ENCODE measurements at regions not wholly inside any gene's neighbourhood (a gene's known extent, or its start where the extent isn't known, plus 50 kb on each side); places are given as distances from the start of the nearest gene placed in this dataset.

GRCh38 chrX:8305350-8305749 is 134.3 kb upstream of the VCX2 start:
- ATAC-seq (ENCODE audit: insufficient read depth, low FRiP score) (no peak), DNase-seq (no peak)
- H3K9ac ChIP-seq (ENCODE audit: insufficient read depth in 1 of 2, low read length in 2 of 2), result no peak overlapping the region
- no peak overlapping the region for H3K27ac ChIP-seq (ENCODE audit: low read depth in 1 of 2, low read length in 1 of 2)
- H3K9me3 ChIP-seq (ENCODE audit: control insufficient read depth in 4 of 4, insufficient read depth in 3 of 4, low read length in 3 of 4), result peaks cover 0 to 2% (median 0%) of the 10 kb centered on the region in 4 donors
- H3K36me3 ChIP-seq (ENCODE audit: control insufficient read depth in 4 of 4, insufficient read depth in 4 of 4, low read length in 4 of 4), result no peaks in the 10 kb centered on the region
- no peak overlapping the region for H3K4me3 ChIP-seq
- peaks cover 0 to 5% (median 0%) of the 10 kb centered on the region in 3 donors for H3K27me3 ChIP-seq (ENCODE audit: control insufficient read depth in 3 of 3, insufficient read depth in 3 of 3, low read length in 2 of 3)
- H3K4me1 ChIP-seq (ENCODE audit: control insufficient read depth in 5 of 5, insufficient read depth in 5 of 5, low read length in 5 of 5), result no peaks in the 10 kb centered on the region
- 86 to 88% methylated on average over 9 of the region's 9 CpGs for WGBS, 2 donors
- no peak for TF ChIP-seq CTCF (IDR thresholded peaks at IDR 0.05; ENCODE audit: control extremely low read depth, extremely low read depth)

- Histone ChIP-seq H3K36me3 (ENCODE audit: control insufficient read depth in 4 of 4, insufficient read depth in 4 of 4, low read length in 4 of 4) (no peaks in the 10 kb centered on the region), H3K9ac (ENCODE audit: insufficient read depth in 1 of 2, low read length in 2 of 2) (no peak overlapping the region), H3K27ac (ENCODE audit: low read depth in 1 of 2, low read length in 1 of 2) (no peak overlapping the region), H3K4me1 (ENCODE audit: control insufficient read depth in 5 of 5, insufficient read depth in 5 of 5, low read length in 5 of 5) (no peaks in the 10 kb centered on the region), H3K9me3 (ENCODE audit: control insufficient read depth in 4 of 4, insufficient read depth in 3 of 4, low read length in 3 of 4) (peaks cover 0 to 2% (median 0%) of the 10 kb centered on the region in 4 donors), H3K27me3 (ENCODE audit: control insufficient read depth in 3 of 3, insufficient read depth in 3 of 3, low read length in 2 of 3) (peaks cover 0 to 5% (median 0%) of the 10 kb centered on the region in 3 donors), H3K4me3 (no peak overlapping the region)
- no peak for ATAC-seq (ENCODE audit: insufficient read depth, low FRiP score)
- no peak for DNase-seq
- WGBS, 2 donors, result 88 to 96% methylated on average over 4 of the region's 4 CpGs
- no peak for TF ChIP-seq CTCF (IDR thresholded peaks at IDR 0.05; ENCODE audit: control extremely low read depth, extremely low read depth)
Observed at GRCh38 chrX:8306291-8306925, 135.3 kb upstream of the VCX2 start.

GRCh38 chrX:8310409-8310808 is 139.3 kb upstream of the VCX2 start:
- H3K36me3 ChIP-seq (ENCODE audit: control insufficient read depth in 4 of 4, insufficient read depth in 4 of 4, low read length in 4 of 4), result no peaks in the 10 kb centered on the region
- no peak overlapping the region for H3K9ac ChIP-seq (ENCODE audit: insufficient read depth in 1 of 2, low read length in 2 of 2)
- no peak for TF ChIP-seq CTCF (IDR thresholded peaks at IDR 0.05; ENCODE audit: control extremely low read depth, extremely low read depth)
- peaks cover 0 to 4% (median under 1%) of the 10 kb centered on the region in 4 donors for H3K9me3 ChIP-seq (ENCODE audit: control insufficient read depth in 4 of 4, insufficient read depth in 3 of 4, low read length in 3 of 4)
- DNase-seq (peak in 1 of 3 donors; percentile 27), ATAC-seq (ENCODE audit: insufficient read depth, low FRiP score) (no peak)
- peaks cover 0 to 7% (median 0%) of the 10 kb centered on the region in 3 donors for H3K27me3 ChIP-seq (ENCODE audit: control insufficient read depth in 3 of 3, insufficient read depth in 3 of 3, low read length in 2 of 3)
- 83 to 85% methylated on average over 5 of the region's 5 CpGs for WGBS, 2 donors
- H3K27ac ChIP-seq (ENCODE audit: low read depth in 1 of 2, low read length in 1 of 2), result no peak overlapping the region
- H3K4me3 ChIP-seq, result no peak overlapping the region
- no peaks in the 10 kb centered on the region for H3K4me1 ChIP-seq (ENCODE audit: control insufficient read depth in 5 of 5, insufficient read depth in 5 of 5, low read length in 5 of 5)

- WGBS, 2 donors, result 81 to 87% methylated on average over 5 of the region's 5 CpGs
- ATAC-seq (ENCODE audit: insufficient read depth, low FRiP score), result no peak
- Histone ChIP-seq H3K27me3 (ENCODE audit: control insufficient read depth in 3 of 3, insufficient read depth in 3 of 3, low read length in 2 of 3) (peaks cover 0 to 23% (median 3%) of the 10 kb centered on the region in 3 donors), H3K36me3 (ENCODE audit: control insufficient read depth in 4 of 4, insufficient read depth in 4 of 4, low read length in 4 of 4) (no peaks in the 10 kb centered on the region), H3K4me3 (no peak overlapping the region), H3K9ac (ENCODE audit: insufficient read depth in 1 of 2, low read length in 2 of 2) (no peak overlapping the region), H3K9me3 (ENCODE audit: control insufficient read depth in 4 of 4, insufficient read depth in 3 of 4, low read length in 3 of 4) (peaks cover 0 to 4% (median 0%) of the 10 kb centered on the region in 4 donors), H3K27ac (ENCODE audit: low read depth in 1 of 2, low read length in 1 of 2) (no peak overlapping the region), H3K4me1 (ENCODE audit: control insufficient read depth in 5 of 5, insufficient read depth in 5 of 5, low read length in 5 of 5) (no peaks in the 10 kb centered on the region)
- no peak for TF ChIP-seq CTCF (IDR thresholded peaks at IDR 0.05; ENCODE audit: control extremely low read depth, extremely low read depth)
- no peak for DNase-seq
Observed at GRCh38 chrX:8313844-8314243, 142.8 kb upstream of the VCX2 start.

All from lung (tissue), 11 donors.